Fibroblast of mammary gland (primary cell): ENCODE measurements at regions not wholly inside any gene's neighbourhood (a gene's known extent, or its start where the extent isn't known, plus 50 kb on each side); places are given as distances from the start of the nearest gene placed in this dataset.

Experiments used
- DNase-seq: peaks from one replicate; pipeline ENCODE4 v3.0.0-alpha.2; 2010; ENCODE audit warnings: low read depth
- H3K4me3 ChIP-seq: 2 replicates; pipeline ENCODE4 v1.5.1; 2011; ENCODE audit warnings: low read depth, mild to moderate bottlenecking, low read length, moderate library complexity; ENCODE audit not compliant: control insufficient read depth
- CTCF ChIP-seq: conservative IDR thresholded peaks from 2 replicates; pipeline ENCODE4 v1.5.1; 2011; ENCODE audit warnings: low read depth, low read length, inconsistent platforms; ENCODE audit not compliant: control insufficient read depth, insufficient read depth

- TF ChIP-seq CTCF: no peak
- DNase-seq: no peak
- H3K4me3 ChIP-seq: no peak overlapping the region
Measured at GRCh38 chr3:62990704-62991413, 115.6 kb upstream of the CADPS start.

- no peak for DNase-seq
- no peak for TF ChIP-seq CTCF
- H3K4me3 ChIP-seq: no peak overlapping the region
Measured at GRCh38 chr3:62992520-62992919, 117.3 kb upstream of the CADPS start.

GRCh38 chr3:62995119-62995518 lies 119.9 kb upstream of the CADPS start:
- H3K4me3 ChIP-seq: no peak overlapping the region
- no peak for TF ChIP-seq CTCF
- DNase-seq: no peak

DNA sequence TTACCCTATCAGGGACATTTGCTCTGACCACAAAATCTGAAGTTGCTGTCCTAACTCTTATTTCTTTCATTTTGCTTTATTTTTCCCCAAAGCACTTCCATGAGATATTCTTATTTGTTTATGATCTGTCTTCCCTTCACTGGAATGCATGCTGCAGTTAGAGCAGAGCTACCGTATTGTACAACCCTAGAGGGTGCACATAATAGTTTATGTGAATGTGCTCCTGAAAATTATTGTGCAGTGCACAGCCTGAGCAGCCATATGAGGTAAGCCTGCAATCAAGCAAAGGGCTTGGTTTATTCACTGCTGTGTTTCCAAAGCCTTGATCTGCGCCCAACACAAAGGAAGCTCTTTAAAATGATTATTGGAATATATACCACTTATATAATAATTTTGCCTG lies 120.3 kb upstream of the CADPS start:
- no peak for TF ChIP-seq CTCF
- no peak overlapping the region for H3K4me3 ChIP-seq
- DNase-seq: no peak

DNA sequence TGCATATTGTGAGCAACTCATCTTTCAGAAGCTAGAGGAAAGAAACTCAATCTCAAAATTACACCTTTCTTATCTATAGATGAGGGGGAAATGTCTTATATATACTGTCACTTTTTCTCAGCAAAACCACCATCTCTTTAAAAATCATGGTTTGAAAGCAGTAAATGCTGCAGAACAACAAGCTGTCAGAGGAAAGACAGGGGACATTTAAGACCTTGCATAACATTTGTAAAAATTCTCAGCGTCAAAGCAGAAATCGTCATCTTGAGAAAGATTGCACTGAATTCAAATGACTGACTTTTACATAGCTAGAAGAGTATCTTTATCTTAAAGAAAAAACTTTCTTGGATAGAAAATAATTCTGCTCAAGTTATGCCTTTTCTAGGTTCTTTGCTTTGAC lies 122.2 kb upstream of the CADPS start:
- DNase-seq: no peak
- no peak for TF ChIP-seq CTCF
- no peak overlapping the region for H3K4me3 ChIP-seq

DNA sequence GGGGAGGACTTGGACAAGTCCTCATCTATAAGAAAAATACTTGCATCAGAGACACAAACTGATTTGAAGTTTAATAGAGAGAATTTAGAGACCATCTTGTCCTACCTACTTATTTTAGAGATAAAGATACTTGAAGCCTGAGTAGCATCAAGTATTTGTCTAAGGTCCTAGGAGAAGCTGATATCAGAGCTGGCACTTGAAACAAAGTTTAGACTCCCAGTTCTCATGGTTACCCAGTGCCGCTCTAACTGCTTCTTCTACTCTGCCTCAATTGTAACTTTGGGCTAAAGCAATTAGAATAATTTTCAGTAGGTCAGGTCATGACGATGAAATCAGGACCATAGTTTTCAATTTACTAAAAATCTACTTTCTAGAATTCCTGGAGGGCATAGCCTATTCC lies 123.9 kb upstream of the CADPS start:
- TF ChIP-seq CTCF: no peak
- no peak overlapping the region for H3K4me3 ChIP-seq
- no peak for DNase-seq

DNA sequence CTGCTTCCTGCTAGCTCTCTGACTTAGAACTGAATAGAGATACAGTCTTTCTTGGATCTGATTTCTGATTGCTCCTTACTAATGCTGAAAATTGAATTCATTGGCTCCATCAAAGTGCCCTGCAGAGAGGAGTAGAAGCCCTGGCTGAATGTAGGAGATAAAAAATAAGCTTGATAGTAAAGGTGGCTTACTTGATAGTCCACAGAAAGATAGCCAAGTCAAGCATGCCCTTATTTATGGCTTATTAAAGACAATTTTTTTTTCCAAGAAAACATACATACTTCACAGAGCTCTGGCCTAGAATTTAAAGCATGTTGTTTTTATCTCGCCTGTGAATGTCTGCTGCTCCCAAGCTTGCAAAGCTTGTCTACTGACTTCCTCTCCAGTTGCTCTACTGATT lies 124.6 kb upstream of the CADPS start:
- H3K4me3 ChIP-seq: no peak overlapping the region
- DNase-seq: no peak
- no peak for TF ChIP-seq CTCF
